HG03575 (cell line): ENCODE measurements at regions not wholly inside any gene's neighbourhood (a gene's known extent, or its start where the extent isn't known, plus 50 kb on each side); places are given as distances from the start of the nearest gene placed in this dataset.
"Not testable (repeated sequence)": the region's sequence is repeated elsewhere in the genome, so short reads cannot be mapped to it uniquely, and the experiment has no call there.

Experiments
- ATAC-seq: cut with Tn5 transposase; IDR thresholded peaks from one replicate; pipeline ENCODE4 v1.9.1; 2021; ENCODE audit not compliant: unreplicated experiment, insufficient number of reproducible peaks, low FRiP score; ENCODE audit errors: extremely low read depth

GRCh38 chr3:62926494-62926893 lies 51.3 kb upstream of the CADPS start:
- ATAC-seq: no peak

DNA sequence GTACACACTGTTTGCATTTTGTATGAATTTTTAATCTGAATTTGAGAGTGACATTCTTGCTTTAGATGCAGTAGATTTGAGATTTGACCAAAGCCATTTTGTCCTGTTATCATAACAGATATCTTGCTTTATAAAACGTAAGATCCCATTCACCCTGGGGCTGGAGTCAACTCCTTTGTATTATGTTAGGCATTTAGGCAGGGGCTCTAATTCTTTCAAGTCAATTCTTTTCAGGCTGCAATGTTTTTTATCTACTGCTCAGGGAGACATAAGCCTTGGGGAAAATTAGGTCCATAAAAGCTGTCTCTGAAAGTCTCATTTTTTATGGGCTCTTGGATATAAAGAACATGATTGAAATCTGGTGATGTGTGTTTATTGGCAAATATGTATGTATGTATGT lies 53.0 kb upstream of the CADPS start:
- ATAC-seq: no peak

DNA sequence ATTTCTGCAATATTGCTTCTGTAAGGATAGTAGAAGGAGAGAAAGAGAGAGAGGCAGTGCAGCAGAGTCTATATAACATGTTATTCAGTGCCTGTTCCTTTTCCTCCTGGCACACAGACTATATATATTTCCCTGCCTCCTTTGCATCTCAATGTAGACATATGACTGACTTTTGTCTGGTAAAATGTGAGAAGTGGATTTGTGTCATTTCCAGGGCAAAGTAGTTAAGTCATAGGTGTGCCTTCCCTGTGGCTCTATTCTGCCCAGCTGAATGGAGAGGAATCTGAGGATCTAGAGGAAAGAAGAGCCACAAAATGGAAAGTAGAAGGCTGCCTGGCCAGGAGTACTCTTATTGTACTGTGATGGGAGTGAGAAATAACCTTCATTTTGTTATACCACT lies 54.6 kb upstream of the CADPS start:
- ATAC-seq: no peak

- ATAC-seq: no peak
These were observed 60.6 kb upstream of the CADPS start for GRCh38 chr3:62935793-62936192.

GRCh38 chr3:62936626-62937254 lies 61.5 kb upstream of the CADPS start:
- no peak for ATAC-seq

- no peak for ATAC-seq
These were observed 63.4 kb upstream of the CADPS start for GRCh38 chr3:62938583-62938982.

GRCh38 chr3:62939707-62940106 lies 64.5 kb upstream of the CADPS start:
- no peak for ATAC-seq

DNA sequence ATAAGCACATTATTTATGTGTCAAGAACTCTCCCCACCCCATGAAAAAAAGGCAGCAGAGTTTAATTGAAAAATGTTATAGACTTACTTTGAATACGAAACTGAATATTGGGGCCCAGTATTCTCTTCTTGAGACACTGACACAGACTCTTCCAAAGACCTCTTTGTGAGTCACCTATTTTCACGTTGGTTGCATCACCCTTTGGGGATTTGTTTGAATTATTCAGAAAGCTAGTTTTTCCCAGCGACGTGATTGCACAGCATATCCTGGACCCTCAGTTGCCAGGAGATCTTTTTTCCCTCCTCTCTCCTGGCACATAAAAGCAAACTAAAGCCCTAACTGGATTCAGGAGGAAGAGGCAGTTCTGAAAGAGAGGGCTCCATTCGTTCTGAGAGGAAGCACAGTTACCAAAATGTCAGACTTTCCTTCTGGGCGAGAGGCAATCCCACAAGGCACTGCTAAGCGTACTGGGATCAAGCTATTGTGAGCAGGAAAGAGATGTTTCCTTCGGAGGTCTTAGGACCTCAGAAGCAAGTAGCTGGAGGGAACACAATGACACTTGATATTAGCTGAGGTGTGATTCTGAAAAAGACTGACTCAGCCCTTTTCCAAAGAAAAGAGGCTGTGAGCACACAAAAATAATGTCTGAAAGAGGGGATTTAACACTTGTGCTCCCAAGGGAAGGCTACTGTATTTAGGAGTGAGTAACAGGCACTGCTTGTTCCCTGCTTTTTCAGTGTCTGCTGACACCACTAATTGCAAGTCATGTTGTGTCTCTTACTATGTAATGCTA lies 65.8 kb upstream of the CADPS start:
- no peak for ATAC-seq

- ATAC-seq: no peak
These were observed 67.0 kb upstream of the CADPS start for GRCh38 chr3:62942227-62942626.

DNA sequence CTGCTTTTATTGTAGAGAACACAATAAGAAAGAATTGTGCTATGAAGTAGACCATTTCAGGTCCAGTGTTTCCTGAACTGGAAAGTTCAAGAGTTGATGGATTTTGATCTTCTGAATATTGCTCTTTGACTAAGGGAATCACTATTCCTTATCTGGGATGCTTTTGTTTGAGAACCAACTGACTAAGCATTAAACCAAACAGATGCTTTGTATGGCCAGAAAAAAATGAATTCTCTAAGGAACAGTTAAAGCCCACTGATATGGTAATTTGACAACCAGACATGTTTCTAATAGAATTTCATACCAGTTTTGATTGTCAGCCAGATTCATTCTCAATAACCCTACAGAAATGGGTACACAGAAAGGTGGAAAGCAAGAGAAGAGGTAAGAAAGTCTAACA lies 67.5 kb upstream of the CADPS start:
- ATAC-seq: no peak

GRCh38 chr3:62948921-62949320 lies 73.7 kb upstream of the CADPS start:
- ATAC-seq: no peak

- no peak for ATAC-seq
These were observed 75.0 kb upstream of the CADPS start for GRCh38 chr3:62950210-62950609.

DNA sequence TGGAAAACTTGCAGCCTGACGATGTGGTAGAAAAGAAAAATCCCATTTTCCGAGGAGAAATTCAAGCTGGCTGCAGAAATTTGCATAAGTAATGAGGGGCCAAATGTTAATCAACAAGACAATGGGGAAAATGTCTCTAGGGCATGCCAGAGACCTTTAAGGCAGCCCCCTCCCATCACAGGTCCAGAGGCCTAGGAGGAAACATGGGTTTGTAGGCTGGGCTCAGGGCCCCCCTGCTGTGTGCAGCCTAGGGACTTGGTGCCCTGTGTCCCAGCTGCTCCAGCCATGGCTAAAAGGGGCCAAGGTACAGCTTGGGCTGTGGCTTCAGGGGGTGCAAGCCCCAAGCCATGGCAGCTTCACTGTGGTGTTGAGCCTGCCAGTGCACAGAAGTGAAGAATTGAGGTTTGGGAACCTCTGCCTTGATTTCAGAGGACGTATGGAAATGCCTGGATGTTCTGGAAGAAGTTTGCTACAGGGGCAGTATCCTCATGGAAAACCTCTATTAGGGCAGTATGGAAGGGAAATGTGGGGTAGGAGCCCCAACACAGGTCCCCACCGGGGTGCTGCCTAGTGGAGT lies 75.9 kb upstream of the CADPS start:
- ATAC-seq: no peak

GRCh38 chr3:62951880-62952279 lies 76.7 kb upstream of the CADPS start:
- ATAC-seq: not testable (repeated sequence)

- peak; percentile 84 for ATAC-seq
These were observed 79.4 kb upstream of the CADPS start for GRCh38 chr3:62954580-62954979.

GRCh38 chr3:62955126-62955525 lies 79.9 kb upstream of the CADPS start:
- ATAC-seq: no peak

- ATAC-seq: no peak
These were observed 81.2 kb upstream of the CADPS start for GRCh38 chr3:62956411-62956810.

GRCh38 chr3:62961874-62962556 lies 86.8 kb upstream of the CADPS start:
- no peak for ATAC-seq

DNA sequence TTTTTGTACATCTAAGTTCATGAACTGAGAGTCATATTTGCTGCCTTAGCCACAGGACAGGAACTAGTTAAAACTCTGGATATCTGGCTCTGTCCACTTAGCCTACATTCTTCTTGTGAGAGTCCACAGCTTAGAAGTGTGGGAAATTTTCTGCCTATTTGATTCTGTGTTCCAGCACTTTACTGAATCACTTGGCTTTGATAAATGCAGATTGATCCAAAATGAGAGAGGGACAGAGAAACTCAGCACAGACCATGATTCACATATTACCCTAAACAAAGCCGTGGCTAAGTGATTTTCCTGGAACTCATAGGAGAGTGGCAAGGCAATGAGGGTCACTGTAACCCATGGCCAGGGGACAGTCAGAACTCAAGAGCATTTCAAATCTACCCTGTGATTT lies 87.5 kb upstream of the CADPS start:
- no peak for ATAC-seq

- no peak for ATAC-seq
These were observed 90.1 kb upstream of the CADPS start for GRCh38 chr3:62965311-62965710.
